Femur (tissue), 1 donor: ENCODE measurements at regions not wholly inside any gene's neighbourhood (a gene's known extent, or its start where the extent isn't known, plus 50 kb on each side); places are given as distances from the start of the nearest gene placed in this dataset.

ENCODE experiments used
- DNase-seq: peaks from one replicate; pipeline ENCODE4 v3.0.0-alpha.2; 2017

DNA sequence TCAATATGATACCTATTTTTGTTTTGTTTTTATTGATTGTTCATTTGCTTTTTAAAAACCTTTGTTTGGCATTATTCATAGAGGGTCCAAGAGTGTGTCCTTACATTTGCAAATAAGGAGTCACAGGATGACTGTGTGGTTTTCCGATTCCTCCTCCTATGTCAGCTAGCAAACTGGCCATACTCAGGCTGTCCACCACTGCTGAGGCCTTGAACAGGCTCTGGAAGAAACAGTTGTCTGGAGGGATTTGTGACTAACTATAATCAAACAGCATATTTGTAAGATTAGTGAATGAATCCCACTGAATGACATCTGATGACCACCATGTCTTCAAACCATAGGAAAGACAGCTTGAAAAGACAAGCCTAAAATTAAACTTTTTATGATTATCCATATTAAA lies 423.4 kb upstream of the ATP11B start:
- no peak for DNase-seq

DNA sequence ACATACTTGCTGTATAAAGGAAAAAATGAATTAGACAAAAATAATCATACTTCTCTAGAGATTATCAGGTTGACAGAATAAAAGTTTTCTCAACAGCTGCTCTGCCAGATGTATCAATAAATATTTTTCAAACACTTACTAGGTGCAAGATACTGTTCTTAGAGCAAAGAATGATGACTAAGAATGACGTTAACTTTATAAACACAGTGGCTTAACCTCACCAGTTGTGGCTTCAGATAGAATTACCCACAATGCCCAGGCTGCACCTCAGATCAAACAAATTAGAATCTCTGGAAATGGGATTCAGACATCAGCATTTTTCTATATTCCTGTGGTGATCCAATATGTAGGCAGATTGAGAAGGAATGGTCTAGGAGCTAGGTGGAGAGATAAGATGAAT lies 422.4 kb upstream of the ATP11B start:
- DNase-seq = no peak

DNA sequence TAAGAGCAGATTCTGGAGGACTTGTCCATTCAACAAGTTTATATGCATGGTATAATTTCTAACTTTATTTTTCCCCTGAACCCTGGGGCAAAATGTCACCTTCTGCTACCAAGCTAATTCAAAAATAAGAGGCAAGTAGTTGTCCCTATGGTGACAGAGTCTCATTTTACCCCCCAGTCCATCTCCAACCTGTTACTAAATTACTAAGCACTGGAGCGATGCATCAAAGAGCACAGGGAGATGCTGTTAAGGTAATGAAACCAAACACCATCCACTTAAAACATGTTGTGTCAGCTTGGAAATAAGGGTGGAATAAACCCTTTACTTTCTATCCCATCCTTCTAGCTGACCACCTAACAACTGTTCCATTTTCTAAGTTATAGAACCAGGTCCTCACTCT lies 417.4 kb upstream of the ATP11B start:
- no peak for DNase-seq

DNA sequence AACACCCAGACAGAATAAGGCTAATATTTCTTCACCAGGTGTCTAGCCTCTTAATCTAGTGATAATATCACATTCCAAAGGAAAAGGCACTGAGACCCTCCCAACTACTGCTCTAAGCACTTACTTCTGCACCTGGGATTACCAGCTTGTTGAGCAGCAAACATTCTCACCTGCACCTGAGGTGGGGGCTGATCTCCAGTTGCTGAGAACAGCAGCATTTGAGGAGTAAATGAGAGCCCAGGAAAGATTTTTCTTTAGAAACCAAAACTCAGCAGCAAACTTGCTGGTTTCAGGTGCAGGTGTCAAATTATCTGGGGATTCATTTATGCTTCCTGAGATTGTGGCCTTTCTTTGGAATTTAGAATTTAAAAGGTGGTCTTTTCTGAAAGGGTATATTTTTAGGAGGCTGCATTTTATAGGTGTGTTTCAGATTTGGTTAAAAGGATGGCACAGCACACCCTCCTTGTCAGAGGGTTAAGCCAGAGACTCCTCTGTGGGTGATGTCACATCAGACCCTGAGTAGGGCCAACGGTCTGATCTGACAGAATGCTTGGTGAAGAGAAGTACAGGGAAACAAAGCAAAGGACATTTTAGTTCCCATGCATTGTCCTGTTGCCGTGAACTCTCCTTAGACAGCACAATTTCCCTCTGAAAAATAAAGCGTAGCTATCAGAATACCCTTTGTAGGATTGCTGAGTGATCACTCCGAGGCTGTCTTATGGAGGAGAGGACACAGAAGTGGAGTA lies 411.0 kb upstream of the ATP11B start:
- DNase-seq = no peak

DNA sequence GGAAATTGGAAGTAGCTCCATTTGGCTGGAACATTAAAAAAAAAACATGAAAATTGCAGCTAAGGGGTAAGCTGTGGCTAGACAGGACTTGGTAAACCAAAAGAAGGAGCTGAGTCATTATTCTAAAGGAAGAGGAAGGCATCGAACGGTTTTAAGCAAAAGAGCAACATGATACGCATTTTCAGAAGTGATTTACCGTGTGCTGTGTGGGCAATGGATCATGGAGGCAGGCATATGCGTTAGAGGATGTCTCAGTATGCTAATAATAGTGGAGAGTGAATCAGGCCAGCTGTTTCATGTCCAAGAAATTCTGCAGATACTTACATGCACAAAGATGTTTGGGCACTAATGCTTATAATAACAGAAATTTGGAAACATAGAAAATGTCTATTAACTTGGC lies 409.1 kb upstream of the ATP11B start:
- DNase-seq = no peak

DNA sequence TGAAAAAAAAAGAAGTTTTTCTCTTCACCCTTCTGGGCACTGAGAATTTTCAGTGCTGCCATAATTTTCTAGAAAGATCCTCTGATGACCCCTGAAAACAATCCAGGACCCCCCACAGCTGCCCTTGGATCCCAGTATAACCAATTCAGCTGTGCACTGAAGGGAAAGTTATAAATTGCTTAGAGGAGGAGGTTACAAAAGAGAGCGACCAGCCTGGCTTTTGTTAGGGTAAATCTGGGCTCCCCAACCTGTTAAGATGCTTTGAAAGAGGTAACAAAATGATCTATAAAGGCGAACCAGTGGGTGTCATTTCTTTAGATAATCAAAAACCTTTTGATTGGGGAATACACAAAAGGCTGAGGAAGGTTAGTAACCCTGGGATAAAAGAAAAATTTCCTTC lies 407.9 kb upstream of the ATP11B start:
- no peak for DNase-seq

DNA sequence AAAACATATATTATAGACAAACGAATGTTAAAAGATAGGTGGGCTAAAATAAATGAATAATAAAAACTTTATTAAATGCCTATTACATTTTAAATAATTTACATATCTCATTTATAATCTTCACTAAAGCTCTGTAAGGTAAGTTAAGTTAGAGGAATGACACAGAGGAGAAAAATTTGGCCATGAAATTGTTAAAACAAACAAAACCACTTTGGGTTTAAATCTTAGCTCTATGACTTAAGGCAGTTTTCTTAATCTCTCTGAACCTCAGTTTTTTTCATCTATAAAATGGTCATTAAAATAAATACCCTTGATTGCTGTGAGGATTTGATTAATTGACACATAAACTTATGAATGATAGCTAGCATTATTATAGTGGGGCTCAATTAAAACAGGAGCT lies 404.8 kb upstream of the ATP11B start:
- DNase-seq = no peak

DNA sequence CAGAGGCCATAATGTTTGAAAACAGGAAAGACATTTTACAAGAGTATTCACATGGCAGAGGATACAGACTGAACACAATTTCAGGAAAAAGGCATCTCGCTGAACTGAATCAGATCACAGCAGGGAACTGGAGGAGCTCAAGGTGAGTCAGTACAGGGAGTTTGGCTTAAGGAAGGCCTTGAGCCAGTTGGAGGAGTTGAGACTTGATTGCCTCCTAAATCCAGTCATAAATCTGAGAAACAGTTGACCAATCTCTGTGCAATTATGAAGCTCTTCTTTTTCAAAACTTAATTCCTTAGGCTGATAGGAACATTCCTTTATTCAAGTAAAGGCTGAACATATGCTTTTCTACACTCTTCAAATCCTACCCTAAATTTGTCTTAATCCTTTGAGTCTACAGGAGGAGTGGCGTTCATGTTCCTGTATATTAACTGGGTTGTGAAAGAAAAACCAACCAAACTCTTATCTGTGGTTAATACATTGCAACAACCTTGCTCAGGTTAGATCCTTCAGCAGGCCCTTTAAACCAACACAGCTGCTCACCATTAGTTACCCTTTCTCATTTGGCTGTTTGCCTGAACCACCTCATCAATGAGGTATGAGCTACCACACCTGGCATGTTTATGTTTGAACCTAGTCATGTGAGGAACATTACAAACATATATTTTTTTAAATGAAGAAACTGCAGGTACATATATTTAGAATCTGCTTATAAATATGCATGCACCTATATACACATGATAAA lies 404.1 kb upstream of the ATP11B start:
- no peak for DNase-seq

DNA sequence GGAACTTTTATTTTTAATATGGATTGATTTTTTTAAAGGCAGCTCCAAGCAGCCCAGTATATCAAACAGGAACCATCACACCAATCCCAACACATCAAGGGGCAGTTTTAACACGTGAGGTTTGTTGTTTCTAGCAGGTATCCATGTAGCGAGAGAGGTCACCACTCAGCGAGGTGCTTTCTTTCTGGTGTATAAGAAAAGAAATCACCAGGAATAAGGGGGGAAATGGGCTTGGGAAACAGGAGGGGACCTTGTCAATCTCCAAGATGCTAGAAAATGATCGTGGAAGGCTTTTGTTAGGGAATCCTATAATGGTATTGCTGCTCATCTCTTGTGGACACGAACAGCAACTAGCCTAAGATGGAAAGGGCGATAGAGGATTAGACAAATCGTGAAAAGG lies 402.9 kb upstream of the ATP11B start:
- no peak for DNase-seq

DNA sequence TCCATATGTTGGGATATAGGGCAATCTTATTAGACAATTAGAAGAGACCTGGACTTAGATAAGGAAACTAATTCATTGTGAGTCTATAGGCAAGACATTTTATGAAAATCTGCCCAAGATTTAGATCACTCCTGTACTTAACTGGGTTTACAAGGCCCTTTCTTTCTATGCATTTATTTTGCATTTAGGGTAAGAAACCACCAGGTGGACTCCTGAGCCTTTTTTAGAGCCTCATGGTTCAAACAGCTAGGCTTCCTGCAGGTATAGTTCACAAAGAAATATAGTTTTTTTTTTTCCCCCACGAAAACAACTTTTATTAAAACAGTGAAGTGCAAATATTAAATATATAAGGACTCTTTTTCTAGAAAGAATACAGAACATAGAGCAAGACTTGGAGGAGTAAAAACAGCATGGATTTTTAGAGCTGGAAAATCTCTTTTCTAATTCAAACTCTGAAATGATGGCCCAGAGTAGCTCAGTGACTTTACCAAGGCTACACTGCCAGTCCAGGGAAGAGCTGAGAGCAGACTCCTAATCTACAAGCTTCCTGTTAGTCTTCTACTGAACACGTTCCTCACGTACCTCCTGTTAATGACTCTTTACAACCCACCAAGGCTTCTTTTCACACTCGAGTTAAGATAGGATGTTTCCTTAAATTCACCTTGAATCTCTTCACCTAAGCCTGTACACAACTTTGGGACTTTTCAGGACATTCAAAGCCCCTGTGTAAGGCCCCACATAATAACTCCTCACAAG lies 400.9 kb upstream of the ATP11B start:
- DNase-seq = no peak

DNA sequence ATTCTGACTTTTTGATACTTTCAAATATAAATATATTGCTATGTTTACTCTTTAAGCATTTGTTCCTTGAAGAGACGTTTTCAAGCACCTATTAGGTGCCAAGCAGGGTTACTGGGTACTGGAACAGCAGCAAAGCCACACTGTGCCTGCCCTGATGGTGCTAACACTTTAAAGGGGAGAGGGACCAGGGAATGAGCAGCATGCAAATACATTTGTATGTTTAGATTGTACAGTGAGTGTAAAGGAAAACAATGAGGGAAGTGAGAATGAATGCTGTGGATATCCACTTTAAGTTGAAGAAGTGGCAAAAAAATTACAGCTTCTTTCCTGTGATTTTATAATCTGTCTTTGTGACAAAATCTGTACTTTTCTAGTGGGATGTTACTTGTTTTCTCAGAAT lies 400.2 kb upstream of the ATP11B start:
- no peak for DNase-seq

DNA sequence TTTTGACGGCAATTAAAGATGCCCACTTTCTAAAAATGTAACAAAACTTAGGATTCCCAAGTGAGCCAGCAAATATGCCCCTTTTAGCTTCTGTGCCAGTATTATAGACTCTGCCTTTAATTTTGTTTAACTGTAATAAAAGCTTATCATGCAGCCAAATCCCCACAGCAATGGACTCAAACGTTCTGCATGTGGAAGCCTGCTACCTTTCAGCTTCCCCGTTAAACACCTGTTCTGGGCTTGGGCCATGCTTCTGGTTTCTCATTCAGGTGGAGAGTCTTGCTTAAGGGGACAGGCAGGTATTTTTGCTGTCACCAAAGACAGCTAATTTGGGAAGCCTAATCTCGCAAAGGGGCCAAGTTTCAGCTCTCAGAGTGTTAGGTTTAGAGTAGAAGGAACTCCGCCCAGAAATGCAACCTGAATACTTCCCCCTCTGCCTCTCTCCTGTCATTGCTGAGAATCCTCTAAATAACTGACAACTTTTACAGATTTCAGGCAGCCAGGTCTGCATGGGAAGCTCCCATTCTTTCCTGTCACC lies 399.4 kb upstream of the ATP11B start:
- no peak for DNase-seq

DNA sequence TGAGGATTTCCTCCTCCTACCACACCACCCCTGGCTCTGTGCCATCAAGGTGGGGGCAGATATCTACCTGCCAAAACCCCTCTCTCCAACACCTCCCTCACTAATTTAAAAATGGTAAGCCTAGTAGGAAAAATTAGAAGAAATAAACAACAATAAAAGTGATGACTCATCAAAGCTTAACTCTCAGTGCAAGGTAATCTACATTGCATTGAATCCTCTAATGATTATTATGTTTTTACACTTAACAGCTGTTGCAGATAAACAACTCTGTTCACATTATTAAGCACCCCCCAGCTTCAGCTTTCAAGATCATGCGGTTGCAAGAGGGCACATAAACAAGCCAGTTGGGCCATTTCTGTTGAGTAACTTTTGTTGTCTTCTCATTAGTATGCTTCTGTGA lies 396.1 kb upstream of the ATP11B start:
- DNase-seq = no peak

DNA sequence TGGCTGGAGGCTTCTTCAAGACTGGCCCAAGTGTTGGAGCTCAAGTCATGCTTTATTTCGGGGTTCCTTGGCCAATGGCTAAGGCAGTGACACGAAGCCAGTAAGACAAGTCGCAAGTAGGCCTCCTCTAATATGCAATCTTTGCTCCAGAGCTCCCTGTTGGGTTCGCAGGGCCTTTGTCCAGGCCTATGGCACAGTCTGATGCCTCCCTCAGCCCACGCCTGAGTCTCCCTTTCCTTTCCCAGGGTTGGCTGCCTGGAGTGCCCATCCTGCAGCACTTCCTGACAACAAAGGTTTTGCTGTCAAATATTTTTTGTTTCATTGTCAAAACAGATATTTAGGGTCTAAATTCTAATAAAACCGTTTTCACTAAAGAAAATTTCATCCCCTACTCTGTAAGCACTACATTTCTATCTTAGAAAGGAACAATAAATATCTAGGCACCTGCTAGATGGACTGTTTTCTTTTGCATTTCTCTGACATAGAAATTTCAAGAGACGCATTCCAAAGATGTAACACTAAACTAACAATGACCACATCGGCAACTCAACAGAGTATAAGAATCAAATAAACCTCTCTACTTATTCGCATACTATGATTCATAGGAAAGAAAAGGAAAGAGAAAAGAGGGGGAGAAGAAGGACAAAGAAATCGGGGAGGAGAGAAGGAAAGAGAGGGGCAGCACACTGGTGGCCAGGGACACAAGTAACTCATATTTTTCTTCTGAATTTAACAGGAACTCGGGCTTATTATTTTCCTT lies 393.1 kb upstream of the ATP11B start:
- no peak for DNase-seq

DNA sequence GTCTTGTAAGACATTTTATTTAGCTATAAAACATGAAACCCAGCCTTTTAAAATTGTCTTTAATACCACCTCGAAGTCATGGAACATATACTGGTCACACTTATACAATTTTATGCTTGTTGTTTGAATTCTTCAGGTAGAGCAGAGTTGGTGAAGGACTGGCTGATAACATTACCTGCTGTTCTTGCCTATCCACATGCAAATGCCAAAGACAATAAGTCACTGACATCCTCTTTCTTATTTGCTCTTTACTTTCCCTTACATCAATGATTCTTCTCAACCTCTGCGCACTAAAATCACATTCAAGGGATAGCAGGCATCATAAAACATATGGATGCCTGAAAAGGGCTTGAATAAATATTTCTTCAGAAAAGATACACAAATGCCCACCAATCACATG lies 392.5 kb upstream of the ATP11B start:
- no peak for DNase-seq

DNA sequence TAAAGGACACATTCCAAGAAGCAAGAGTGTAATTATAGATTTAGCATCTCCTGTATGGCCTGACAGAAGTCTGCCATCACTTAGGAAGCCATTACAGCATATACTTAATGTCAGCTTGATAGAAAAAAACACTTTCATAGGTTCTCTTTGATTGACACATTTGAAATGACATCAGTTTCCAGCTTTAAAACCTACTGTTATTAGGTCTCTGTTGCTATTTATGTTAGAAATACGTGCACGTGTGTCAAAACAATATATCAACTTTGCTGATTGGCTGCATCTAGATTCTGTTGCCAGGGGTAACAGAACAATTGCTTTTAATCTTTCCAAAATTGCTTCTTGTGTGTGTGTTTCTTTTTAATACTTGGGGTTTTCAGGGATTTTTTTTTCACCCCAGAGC lies 389.3 kb upstream of the ATP11B start:
- DNase-seq = no peak

DNA sequence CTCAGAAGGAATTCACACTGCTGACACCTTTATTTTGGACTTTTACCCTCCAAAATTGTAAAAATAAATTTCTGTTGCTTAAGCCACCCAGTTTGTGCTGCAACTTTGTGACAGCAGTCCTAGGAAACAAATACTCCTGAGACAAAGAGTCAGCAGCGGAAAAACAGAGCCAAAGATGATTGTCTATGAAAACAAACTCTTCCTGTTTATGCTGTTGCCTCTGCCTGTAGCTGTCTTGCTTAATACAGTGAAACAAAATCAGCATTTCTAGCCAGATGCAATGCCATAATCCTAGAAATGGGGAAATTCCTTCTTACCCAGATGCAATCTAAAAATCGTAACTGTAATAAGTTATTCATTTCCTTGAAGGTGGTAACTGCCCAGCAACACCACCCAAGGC lies 387.5 kb upstream of the ATP11B start:
- no peak for DNase-seq

DNA sequence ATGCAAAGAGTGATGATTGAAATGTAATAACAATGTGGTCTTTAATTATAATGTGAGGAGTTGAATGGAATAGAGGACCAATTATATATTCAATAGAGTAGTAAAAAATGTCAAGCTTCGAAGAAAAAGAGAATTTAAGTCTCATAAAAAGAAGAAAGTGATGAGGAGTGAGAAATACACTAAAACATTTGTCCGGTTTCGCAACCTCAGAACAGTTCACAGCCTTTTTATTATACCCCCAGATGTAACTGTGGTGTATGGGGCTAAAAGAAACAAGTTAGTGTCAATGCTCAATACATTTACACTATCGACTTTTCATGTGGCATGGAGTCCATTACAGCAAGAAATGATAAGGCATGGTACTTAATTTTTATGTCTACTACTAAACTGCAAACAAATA lies 386.5 kb upstream of the ATP11B start:
- DNase-seq = no peak

DNA sequence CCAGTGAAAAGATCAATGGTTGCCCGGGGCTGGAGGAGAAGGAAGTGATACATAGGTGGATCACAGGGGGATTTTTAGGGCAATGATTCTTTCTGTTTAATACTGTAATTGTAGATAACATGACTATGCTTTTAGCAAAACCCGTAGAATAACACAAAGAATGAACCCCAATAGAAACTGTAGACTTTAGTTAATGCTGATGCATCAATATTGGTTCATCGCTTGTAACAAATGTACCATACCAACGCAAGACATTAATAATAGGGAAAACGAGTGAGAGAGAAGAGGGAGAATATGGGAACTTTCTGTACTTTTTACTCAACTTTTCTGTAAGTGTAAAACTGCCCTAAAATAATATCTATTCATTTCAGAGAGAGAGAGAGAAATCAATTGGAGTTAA lies 383.3 kb upstream of the ATP11B start:
- DNase-seq = no peak

DNA sequence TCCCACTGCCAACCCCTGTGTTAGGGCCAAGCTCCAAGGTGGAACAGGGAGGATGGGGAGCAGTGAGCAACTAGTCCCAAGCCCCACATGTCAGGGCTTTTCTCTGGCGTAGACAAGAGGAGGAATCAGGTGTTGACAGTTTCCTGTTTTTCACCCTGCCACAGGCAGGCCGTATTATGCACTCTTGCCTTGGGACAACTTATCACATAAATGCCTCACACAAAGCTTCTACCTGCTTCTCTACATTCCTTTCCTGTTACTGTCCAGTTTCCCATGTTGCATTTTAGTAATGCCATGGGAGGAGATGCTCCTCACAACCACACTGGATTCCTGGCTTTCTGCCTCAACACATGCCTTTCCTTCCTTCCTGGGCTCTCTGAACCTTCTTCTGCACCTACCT lies 381.2 kb upstream of the ATP11B start:
- no peak for DNase-seq

DNA sequence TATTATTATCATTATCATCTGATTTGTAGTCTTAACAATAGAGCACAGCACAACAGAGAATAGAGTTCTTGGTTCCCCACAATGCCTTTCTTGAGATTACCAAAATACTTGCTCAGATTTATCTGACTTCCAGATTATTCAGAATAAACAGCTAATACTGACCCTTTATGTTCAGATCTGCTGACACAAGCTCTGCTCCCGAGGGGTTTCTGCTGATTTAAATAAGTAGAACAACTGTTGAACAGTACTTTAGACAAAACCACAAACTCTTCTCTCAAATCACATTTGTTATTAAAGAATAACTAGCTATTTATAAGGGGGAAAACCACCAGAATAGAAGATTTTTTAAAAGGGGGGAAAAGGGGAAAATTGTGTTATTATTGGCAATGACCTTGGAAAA lies 380.2 kb upstream of the ATP11B start:
- DNase-seq = no peak

DNA sequence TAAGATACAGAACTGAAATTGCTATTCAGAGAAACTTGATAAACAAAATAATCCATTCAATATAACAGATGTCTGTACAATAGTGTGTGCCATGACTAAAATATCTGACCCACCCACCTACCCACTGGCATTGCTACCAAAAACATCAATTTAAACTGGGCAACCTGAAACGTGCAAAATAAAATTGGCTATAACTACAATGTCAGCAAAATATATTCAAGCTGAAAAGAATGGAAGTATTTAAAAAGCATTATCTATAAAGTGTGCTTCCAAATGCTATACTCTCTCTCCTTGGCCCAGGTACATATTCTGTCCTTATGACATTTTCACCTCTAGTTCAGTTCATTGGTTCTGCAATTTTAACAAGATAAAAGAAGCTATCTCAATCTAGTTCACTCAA lies 379.6 kb upstream of the ATP11B start:
- DNase-seq = no peak

DNA sequence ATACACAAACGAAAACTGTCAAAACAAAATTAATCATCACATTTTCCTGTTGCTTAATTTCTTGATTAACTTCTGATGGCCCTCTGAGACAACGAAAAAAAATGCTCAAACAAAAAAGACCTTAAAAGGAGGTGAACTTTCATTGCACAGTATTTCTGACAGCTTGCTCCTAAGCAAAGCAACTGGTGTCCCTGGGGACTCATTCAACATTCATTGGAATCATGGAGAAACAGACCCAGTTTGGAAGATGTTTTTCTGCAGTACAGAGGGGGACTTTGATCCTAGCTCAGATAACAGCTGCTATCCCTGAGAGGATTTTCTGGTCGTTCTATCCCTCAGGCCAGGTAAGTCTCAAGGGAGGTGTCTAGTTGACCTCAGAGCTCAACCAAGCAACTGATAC lies 378.7 kb upstream of the ATP11B start:
- no peak for DNase-seq
